ENCODE measurements at regions not wholly inside any gene's neighbourhood (a gene's known extent, or its start where the extent isn't known, plus 50 kb on each side); places are given as distances from the start of the nearest gene placed in this dataset.

DNA sequence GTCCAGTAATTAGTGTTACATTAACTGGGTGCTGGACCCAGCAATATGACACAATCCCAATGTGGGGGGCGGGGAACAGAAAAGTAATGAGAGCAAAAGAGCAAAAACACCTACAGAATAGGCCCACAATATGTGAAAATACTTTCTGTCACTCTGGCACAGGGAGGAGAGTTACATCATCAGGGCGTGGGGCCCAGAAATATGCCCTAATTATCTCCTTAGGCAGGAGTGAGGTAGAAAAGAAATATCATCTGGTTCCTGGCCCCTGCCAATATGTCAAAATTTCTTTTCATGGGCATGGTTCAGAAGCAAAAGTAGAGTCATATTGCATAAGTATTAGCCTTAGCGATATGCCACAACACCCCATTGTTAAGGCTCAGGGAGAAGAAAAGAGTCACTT is 959.8 kb upstream of the TSPY4 start:
- TF ChIP-seq, protein P1, sequence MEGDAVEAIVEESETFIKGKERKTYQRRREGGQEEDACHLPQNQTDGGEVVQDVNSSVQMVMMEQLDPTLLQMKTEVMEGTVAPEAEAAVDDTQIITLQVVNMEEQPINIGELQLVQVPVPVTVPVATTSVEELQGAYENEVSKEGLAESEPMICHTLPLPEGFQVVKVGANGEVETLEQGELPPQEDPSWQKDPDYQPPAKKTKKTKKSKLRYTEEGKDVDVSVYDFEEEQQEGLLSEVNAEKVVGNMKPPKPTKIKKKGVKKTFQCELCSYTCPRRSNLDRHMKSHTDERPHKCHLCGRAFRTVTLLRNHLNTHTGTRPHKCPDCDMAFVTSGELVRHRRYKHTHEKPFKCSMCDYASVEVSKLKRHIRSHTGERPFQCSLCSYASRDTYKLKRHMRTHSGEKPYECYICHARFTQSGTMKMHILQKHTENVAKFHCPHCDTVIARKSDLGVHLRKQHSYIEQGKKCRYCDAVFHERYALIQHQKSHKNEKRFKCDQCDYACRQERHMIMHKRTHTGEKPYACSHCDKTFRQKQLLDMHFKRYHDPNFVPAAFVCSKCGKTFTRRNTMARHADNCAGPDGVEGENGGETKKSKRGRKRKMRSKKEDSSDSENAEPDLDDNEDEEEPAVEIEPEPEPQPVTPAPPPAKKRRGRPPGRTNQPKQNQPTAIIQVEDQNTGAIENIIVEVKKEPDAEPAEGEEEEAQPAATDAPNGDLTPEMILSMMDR (IDR thresholded peaks at IDR 0.05): no peak
- no peak for TF ChIP-seq EP300 (IDR thresholded peaks at IDR 0.05)

All from stomach (tissue), 4 donors.